ENCODE measurements at regions not wholly inside any gene's neighbourhood (a gene's known extent, or its start where the extent isn't known, plus 50 kb on each side); places are given as distances from the start of the nearest gene placed in this dataset.

DNA sequence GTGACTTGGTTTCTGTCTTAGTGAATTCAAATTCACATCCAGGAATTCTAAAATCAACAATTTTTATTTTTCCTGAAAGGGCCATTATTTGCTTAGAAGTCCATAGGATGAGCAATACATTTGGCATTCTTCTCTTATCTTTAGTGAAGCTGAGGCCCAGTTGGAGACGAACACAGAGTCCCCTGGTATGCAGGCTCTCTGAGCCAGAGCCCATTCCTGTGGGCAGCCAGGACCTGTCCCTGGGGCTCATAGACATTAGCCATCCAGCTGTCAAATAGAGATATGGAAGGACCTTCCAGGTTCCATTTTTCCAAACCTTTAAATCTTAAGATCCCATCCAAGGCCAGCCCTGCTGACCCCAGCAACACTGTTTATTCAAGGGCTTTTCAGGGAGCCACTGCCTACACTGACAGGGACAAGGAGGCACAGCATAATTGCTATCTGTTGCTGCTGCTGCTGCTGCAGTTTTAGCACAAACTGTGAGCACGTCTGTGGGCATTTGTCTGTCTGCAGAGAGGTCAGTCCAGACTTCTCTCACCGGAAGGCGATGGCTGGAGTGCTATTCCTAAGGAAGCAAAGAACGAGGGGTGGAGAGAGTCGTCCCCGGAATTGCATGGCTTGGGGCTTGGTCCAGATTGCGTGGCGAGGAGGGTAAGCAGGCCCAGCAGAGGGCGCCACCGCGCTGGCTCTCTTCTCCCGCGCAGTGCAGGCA is 639.0 kb downstream of the CCDC171 start:
- Histone ChIP-seq H3K36me3 (ENCODE audit: control insufficient read depth in 4 of 4, insufficient read depth in 3 of 4, low read depth in 1 of 4, low read length in 3 of 4) (peaks cover 0 to 2% (median 0%) of the 10 kb centered on the region in 4 donors), H3K27me3 (ENCODE audit: control insufficient read depth in 4 of 4, insufficient read depth in 4 of 4, low read length in 3 of 4) (no peaks in the 10 kb centered on the region), H3K9ac (ENCODE audit: low read depth in 1 of 2, low read length in 2 of 2) (no peak overlapping the region), H3K4me3 (ENCODE audit: low read depth in 1 of 3, low read length in 3 of 3) (no peak overlapping the region), H3K4me1 (ENCODE audit: control insufficient read depth in 4 of 4, insufficient read depth in 4 of 4, low read length in 3 of 4) (peaks cover 0 to 4% (median 0%) of the 10 kb centered on the region in 4 donors), H3K9me3 (ENCODE audit: control insufficient read depth in 4 of 4, low read length in 3 of 4) (peaks cover 0 to 4% (median 2%) of the 10 kb centered on the region in 4 donors), H3K27ac (ENCODE audit: low read depth in 1 of 2, low read length in 2 of 2) (no peak overlapping the region)
- DNase-seq (ENCODE audit: low spot score) = peak; percentile 73
- 3% methylated on average over 14 of the region's 14 CpGs for WGBS
- TF ChIP-seq RAD21 (IDR thresholded peaks at IDR 0.05) (peak; percentile 88 to 91), GABPA (IDR thresholded peaks at IDR 0.05 in 1 of 2, conservative IDR thresholded peaks at IDR 0.05 in 1 of 2) (no peak), CTCF (IDR thresholded peaks at IDR 0.05; ENCODE audit: low read depth, low read length, missing input control) (peak; percentile 73), EGR1 (IDR thresholded peaks at IDR 0.05; ENCODE audit: low read depth in 2 of 2) (no peak)
- TF ChIP-seq, protein P1, sequence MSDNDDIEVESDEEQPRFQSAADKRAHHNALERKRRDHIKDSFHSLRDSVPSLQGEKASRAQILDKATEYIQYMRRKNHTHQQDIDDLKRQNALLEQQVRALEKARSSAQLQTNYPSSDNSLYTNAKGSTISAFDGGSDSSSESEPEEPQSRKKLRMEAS (IDR thresholded peaks at IDR 0.05) = no peak

- 31% methylated on average over 6 of the region's 6 CpGs for WGBS
- peaks cover 0 to 2% (median 0%) of the 10 kb centered on the region in 4 donors for H3K36me3 ChIP-seq (ENCODE audit: control insufficient read depth in 4 of 4, insufficient read depth in 3 of 4, low read depth in 1 of 4, low read length in 3 of 4)
- peaks cover 0 to 4% (median 0%) of the 10 kb centered on the region in 4 donors for H3K4me1 ChIP-seq (ENCODE audit: control insufficient read depth in 4 of 4, insufficient read depth in 4 of 4, low read length in 3 of 4)
- H3K27me3 ChIP-seq (ENCODE audit: control insufficient read depth in 4 of 4, insufficient read depth in 4 of 4, low read length in 3 of 4) = no peaks in the 10 kb centered on the region
- TF ChIP-seq EGR1 (IDR thresholded peaks at IDR 0.05; ENCODE audit: low read depth in 2 of 2) (no peak), HNF4A (conservative IDR thresholded peaks at IDR 0.05) (no peak), FOXA2 (IDR thresholded peaks at IDR 0.05) (no peak), JUND (IDR thresholded peaks at IDR 0.05) (no peak), TAF1 (conservative IDR thresholded peaks at IDR 0.05) (no peak), ZBTB33 (IDR thresholded peaks at IDR 0.05) (no peak), YY1 (IDR thresholded peaks at IDR 0.05) (no peak), FOXA1 (IDR thresholded peaks at IDR 0.05) (no peak), REST (IDR thresholded peaks at IDR 0.05) (no peak), SP1 (IDR thresholded peaks at IDR 0.05) (no peak), NR2F2 (IDR thresholded peaks at IDR 0.05) (no peak), CTCF (IDR thresholded peaks at IDR 0.05; ENCODE audit: low read depth, low read length, missing input control) (no peak), GABPA (IDR thresholded peaks at IDR 0.05 in 1 of 2, conservative IDR thresholded peaks at IDR 0.05 in 1 of 2) (no peak), RAD21 (IDR thresholded peaks at IDR 0.05) (no peak), HNF4G (IDR thresholded peaks at IDR 0.05) (no peak), RXRA (IDR thresholded peaks at IDR 0.05) (no peak), ATF3 (IDR thresholded peaks at IDR 0.05) (no peak)
- TF ChIP-seq, protein P1 (IDR thresholded peaks at IDR 0.05) = no peak
- H3K9me3 ChIP-seq (ENCODE audit: control insufficient read depth in 4 of 4, low read length in 3 of 4) = peaks cover 0 to 4% (median 2%) of the 10 kb centered on the region in 4 donors
- no peak overlapping the region for H3K27ac ChIP-seq (ENCODE audit: low read depth in 1 of 2, low read length in 2 of 2)
- H3K4me3 ChIP-seq (ENCODE audit: low read depth in 1 of 3, low read length in 3 of 3) = no peak overlapping the region
- H3K9ac ChIP-seq (ENCODE audit: low read depth in 1 of 2, low read length in 2 of 2) = no peak overlapping the region
- no peak for DNase-seq (ENCODE audit: low spot score)
Measured at GRCh38 chr9:16192403-16193017, 639.7 kb downstream of the CCDC171 start.

Data from liver (tissue), 8 donors.